Activated effector memory CD4-positive, alpha-beta T cell treated with anti-CD3 and anti-CD28 coated beads, Interleukin-2, amount 50 U/mL, for 16 hours (primary cell): ENCODE measurements at regions not wholly inside any gene's neighbourhood (a gene's known extent, or its start where the extent isn't known, plus 50 kb on each side); places are given as distances from the start of the nearest gene placed in this dataset.

Experiments used
- DNase-seq: peaks from one replicate; pipeline ENCODE4 v3.0.0-alpha.2; 2020

DNA sequence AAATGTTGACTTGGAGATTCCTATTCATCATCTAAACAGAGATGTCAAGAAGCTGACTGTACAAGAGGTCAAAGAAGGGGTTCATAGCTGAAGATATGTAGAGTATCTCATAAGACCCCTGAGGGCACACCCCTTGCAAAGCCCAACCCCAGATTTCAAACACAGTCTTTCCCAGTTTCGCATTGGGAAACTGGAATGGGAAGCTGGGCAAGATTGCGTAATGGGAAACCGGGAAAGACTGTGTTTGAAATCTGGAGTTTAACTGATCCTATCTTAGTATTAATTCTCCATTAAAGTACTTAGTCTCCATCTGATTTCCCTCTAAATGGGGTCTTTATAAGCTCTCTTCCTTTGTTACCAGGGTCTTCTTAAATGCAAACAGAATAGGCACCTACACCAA is 99.5 kb downstream of the FAM76B start:
- DNase-seq, result no peak

DNA sequence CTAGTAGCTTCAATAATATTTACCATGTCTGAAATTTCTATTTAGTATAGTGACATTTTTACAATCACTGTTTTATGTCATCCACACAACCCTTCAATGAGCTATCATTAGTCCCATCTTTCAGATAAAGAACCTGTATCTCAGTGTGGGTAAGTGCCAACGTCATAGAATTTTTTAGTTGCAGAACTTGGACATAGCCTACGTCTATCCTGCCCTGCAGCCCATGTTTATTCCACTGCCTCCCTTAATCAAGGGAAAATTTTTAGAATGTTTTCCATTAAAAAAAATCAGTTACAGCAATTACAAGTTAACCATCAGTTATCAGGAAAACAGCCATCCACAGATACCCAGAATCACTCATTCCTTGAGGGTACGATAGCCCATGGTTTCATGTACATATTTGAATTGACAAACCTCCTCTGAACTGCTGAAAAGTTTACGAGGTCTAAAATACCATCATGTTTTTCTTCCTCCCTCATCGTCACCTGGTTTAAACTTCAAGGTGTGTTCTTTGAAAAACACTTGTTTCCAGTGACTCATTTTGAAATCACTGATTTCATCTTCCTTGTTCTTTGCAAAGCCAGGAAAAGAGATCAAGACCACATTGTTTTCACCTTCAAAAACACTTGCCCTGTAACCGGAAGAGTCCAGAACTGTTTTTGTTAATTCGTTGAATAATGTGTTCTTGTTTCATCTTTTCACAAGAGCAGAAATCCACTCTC is 100.9 kb downstream of the FAM76B start:
- DNase-seq, result no peak

DNA sequence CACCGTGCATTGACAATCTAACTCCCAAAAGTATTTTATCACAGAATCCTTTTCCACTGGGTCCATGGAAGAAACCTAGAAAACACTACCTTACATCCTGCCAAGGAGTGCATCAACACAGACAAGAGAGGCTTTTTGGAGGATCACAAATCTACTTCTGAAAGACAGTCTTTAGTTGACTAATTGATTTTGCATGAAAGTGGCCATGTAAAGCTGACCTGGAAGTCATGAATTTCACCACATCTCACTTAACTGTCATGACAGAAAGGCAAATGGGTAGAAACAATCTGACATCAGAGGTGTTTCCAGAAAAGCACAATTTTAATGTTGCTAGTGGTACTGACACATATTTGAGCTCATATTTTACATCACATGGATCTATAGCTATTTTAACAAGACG is 101.6 kb downstream of the FAM76B start:
- DNase-seq, result no peak

DNA sequence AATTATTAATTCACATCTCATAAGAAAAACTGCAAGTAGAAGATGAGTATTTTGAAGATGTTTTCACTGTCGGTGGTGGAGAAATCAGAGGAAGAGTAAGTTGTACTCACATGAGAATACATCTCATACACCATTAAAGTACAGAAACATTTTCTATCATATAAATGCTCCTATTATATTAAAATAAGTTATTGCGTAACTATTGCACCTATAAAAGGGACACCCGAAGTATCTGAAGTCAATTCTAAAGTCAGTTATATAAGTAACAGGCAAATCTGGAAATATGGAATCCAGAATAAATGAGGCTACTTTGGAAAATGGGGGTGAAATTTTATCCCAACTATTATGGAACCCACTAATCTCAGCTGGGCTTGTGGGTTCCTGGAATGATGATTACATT is 103.3 kb downstream of the FAM76B start:
- no peak for DNase-seq

DNA sequence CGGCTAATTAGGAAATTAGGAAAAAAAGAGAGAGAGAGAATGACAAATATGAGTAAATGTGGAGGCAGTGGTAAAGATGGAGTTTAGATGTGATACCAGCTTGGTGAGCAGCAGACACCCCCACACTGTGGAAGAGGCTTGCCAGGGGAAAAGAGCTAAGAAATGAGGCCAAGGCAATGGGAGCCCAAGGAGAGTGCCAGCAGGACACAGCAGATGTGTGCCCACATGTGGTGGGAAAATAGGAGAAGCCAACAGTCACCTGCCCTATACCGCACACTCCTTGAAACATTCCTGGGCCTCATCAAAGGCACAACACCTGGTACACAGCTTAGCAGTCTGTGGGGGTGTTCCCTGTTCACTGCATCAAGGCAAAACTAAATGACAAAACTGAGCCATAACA is 104.9 kb downstream of the FAM76B start:
- no peak for DNase-seq

DNA sequence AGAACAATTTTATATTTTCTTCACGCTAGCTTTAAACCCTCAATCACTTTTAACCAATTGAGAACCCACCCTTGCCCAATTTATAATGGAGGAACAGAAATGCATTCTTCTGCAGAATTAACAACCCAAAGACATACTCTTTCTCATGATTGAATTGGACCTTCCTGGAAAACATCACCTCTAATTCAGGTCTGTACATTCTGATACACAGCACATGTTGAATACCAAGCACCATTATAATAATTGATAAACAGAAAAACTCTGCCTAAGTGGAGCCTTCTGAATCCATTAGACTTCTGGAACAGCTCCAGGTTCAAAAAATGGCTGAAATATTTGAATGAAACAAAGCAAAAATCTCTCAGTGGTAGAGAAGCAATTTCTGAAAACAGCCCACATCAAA is 105.4 kb downstream of the FAM76B start:
- no peak for DNase-seq

DNA sequence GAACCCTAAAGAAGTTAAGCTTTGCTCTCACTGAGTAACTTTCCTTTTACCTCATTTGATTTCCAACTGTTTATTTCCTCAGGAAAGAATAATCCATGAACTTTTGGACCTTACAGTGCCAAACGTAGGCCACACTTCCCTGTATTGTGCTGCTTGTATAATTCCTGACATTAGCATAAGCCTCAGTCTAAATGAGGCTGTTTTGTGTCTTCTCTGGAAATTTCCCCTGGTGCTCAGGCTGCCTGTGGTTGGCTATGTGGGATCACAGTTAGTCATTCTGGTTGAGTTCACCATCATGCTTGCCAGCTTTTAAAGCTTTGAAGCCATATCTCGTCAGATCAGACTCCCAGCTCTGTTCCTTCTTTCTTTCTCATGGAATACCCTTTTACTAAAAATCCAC is 107.0 kb downstream of the FAM76B start:
- no peak for DNase-seq

DNA sequence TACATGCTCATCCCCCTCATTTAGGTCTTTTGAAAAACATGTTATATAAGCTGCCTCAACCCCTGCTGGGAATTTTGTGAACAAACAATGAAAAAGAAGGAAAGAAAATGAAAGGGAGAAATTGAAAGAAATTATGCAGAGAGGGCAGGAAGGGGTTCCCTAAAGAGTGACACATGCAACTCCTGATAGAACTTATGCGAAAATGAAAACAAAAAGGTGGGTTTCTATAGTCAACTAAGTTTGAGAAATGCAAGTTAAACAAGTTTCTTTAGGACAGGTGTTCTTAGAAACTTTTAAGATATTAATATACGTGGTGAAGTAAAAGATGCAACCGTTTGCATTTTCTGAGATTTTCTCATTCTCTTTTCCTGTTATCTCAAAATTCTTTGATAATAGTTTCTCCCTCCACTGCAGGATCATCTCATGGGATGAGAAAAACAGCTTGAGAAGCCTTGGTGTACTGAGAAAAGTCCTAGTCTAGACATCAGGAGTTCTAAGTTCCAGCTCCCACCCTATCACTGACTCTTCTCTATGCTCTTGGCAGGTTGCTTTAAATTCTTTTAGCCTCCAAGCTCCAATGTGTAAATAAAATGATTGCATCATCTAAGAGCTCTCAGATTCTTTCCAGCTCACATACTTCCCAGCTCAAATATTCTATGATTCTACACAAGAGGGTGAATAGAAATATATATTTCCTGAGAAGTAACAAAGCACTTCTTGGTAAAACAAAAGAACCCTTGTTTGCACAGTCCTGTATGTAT is 109.2 kb downstream of the FAM76B start:
- DNase-seq, result no peak

DNA sequence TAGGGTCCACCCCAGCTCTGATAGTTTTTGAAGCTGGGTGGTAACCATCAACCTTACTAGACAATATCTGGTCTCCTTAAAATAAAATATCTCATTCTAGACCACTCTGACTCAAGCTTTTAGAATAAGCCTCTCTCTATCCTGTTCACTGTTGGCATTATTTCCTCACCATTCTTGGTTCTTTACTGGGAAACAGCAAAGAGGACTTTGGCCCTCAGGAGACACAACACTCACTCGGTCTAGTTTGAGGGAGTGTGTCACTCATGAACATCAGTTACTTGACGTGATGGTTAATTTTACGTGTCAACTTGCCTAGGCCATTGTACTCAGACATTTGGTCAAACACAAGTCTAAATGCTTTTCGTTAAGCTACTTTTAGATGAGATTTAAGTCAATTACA is 110.6 kb downstream of the FAM76B start:
- DNase-seq, result no peak

DNA sequence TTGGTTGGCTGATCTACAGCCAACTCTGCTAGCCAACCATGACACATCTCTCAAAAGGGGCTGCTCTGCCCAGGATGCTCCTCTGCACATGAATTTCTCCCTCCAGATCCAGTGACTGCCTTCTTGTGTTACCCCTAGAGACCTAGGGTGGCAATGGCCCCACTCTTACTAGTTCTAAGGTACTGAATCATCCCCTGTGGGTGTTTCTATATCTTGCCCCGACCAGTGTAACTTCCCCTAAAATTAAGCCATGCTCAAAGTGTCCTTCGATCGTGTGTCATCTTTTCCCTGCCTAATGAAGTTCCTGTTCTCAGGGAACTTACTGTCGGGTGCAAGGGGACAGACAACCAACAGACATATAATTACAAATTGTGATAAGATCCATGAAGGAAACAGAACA is 113.3 kb downstream of the FAM76B start:
- no peak for DNase-seq

DNA sequence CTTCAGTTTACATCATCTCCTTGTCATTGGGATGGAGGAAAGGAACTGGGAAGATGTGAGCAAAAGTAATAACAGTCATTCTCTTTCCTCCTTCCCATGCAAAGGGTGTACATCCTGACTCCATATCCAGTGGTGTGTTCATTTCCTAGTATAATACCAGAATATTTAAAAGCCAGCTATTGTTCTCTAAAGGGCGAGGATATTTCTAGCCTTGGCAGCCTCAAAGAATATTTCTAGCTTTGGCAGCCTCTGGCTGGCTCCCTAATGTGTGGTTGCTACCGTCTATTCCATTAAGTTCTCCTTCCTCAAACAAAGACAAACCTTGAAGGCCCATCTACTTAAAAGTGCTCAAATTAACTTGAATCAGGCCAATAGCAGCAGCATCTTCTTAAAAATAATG is 114.0 kb downstream of the FAM76B start:
- DNase-seq, result no peak

DNA sequence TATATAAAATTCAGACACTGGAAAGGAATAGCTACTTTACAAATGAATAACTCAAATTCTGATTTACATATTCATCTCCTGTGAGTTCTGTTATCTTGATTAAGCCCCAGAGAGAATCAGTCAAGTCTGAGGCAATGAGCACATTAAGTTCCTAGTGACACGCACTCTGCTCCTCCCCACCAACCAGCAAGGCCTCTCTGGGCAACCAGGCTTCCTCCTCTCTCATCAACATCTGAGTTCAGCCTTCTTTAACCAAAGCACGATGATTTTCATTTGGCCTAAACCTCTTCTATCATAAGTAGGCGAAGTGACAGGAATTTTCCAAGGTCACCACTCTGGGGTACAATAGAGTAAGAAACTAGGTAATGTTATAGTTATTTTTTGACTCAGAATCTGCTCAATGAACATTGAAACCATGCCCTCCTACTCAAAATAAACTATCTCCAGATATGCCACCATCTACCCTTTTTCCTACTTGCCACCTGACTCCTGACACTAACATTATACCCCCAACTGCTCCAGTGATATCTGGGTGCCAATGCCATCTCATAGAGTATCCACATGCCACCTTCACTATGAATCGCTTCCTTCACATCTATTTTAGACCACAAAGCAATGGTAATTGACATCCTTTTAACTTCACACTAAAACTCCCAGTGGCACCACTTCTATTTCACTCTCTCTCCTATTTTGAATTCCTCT is 114.8 kb downstream of the FAM76B start:
- DNase-seq, result no peak

DNA sequence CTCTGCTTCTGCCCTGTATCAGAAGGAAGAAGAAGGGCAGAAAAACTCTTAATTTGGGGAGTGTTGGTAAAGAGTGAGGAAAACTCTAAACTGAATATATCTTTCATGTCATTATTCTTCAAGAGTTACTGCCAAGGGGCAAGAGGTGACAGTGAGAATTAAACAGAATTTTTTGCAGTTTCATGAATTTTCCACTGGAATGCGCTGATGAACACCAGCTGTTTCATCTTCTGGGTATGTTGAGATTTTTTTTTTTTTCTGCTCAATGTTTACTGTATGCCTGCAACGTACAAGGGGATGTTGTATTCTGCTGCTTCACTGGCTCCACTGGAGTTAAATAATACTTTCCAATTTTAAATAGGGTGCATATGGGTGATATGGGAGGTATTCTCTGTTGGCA is 117.8 kb downstream of the FAM76B start:
- no peak for DNase-seq

DNA sequence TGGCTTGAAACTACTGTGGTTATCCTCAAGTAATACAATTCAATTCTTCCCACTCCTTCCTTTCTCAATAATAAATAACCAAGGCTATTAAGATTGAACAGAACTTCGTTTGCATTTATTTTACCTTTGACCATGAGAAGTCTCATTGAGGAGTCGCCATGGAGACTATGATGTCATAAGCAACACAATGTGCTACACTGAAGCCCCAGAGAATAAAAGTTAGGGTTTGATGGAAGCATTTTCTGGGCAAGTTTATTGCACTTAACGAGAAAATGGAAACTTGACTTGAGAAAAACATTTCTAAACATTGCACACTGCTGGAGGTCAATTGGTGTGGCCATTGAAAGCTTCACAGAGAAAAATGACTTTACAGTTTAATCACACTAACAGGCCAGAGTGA is 121.5 kb downstream of the FAM76B start:
- no peak for DNase-seq

DNA sequence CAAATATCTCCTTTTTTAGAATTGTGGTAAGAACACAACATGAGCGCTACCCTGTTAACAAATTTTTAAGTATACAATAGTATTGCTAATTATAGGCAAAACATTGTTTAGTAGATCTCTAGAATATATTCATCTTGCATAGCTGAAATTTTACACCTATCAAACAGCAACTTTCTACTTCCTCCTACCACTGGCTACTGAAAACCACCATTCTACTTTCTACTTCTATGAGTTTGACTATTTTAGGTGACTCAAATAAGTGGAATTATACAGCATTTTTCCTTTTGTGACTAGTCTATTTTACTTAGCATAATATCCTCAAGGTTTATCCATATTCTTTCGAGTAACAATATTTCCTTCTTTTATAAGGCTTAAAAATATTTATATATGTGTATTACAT is 128.4 kb downstream of the FAM76B start:
- DNase-seq, result no peak

DNA sequence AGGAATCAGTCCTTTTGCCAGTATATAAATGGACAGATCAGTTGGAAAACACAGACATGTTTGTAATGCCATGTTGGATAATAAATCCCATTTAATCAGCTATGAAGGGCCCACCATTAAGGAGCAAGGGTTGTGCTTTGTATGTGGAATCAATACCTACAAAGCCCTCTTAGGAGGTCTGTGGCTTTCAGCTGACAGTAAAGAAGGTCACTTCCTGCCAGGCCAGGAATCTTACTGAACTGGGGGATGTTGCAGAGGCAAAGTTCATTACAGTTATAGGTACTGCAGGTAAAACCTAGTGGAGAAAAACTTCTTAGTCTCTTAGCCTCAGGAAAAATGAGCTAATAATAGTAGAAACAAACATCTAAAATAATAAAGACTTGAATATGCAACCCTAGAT is 129.5 kb downstream of the FAM76B start:
- no peak for DNase-seq

DNA sequence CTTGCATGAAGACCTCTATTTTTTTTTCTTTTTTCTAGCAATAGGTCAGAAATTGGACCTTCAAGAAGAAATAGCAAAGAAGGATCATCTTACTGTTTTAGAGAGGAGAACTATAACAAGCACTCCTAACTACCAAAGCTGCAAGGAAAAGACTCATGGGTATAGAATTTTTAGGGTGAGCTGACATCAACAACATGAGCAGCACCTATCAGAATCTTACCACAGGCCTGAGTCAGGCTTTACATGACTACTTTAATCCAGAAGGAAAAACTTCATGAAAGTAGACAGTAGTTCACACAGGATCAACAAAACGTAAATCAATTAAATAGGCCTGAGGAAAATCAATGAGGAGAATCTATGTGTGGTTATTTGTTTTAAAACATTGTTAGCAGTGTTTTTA is 130.5 kb downstream of the FAM76B start:
- no peak for DNase-seq

DNA sequence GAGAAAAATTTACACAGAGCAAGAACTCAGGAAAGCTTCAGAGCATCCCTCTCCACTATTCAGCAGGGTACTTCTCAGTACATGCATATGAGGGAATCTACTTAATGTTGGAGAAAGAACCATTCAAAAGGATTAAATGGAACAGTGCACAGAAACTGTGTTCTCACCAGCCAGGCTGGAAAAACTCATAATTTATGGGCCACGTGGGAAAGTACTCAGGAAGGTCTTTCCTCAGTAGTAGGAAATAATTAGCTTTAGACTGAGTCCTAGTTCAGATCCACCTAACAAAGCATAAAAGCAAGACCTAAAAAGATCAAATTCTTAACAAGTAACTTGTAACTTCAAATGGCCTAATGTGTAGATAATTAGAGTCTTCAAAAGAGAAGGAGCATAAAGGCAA is 134.0 kb downstream of the FAM76B start:
- no peak for DNase-seq

DNA sequence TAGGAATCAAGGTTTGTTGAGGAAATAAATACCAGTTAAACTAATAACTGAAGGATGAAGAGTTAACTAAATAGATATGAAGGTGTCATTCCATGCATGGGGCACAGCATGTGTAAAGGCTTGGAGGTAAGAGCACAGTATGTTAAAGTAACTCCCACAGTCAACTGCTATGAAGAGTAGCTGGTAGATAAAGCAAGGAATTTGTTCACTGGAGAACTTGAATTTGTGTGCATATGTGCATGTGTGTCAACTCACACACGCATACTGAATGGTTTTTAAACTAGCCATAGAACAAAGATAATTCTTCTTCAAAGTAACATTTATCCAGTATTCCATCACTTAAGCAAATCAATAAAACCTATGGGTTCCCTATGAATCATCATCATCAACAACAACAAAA is 135.9 kb downstream of the FAM76B start:
- no peak for DNase-seq

DNA sequence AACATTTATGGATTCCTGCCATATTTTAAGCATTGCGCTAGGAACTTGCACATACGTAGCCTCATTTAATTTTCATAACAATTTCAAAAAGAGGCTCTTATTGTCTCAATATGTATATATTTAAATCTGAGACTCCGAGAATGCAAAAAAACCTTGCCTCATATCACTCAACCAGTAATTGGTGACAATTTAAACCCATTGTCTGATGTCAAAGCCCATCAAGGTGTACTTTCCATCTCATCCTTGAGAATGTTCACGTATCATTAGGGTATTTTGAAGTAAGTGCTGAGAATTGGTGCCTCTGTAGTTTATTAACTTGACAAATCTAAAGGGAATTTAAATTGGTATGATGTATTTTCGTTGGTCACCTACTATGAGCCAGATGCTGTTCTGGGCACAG is 136.5 kb downstream of the FAM76B start:
- no peak for DNase-seq

DNA sequence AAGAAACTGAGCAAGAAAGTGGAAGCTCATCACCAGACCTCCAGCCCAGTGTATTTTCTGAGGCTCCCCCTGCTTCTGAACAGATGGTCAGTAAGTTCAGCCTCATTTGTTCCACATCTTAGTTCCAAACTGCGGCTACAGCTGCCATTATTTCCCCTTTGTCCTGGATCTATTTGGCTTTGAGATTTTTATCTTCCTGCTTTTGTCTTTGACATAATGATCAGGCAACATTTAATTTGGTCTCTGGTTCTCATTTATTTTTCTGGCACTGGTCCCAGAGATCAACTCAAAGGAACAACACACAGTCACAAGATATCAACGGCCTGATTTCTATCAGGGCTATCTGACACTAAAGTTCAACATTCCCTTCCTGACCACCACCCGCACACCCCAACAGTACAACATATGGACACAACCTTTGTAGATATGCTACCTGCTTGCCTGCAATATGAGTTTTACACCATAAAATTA is 137.5 kb downstream of the FAM76B start:
- DNase-seq, result no peak

DNA sequence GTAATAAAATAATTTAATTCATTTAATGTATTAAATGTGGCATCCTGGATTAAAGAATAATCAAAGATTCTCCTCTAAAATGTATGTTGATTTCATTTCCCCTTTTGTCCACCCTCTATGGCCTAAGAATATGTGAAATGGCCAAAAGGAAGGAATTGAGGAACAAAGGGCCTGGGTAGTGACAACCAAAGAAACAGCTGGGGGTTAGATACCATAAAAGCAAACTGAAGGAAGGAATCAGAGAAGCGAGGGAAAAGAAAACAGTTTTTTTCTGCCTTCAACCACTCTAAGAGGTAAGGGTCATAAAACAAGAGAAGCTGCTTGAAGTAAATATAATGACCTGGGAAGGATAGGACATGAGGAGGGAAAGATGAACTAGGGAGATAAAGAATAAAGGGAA is 139.3 kb downstream of the FAM76B start:
- no peak for DNase-seq

DNA sequence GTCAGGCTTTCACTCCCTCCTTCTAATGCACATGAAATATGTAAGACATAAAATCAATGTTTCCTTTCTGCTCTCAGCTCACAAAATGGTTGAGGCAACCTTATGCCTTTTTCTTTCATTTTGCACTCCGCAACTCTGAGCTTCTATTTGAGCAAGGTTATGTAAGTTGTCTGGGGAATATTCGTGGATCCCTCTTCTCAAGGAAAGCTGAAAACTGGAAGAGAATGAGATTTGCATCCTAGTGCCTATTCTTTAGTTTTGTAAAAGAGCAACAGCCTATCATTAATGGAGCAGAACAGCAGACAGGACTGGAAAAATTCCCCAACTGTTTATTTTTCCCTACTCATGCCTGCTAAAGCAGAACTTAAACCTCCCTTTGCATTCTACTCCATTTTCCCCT is 141.7 kb downstream of the FAM76B start:
- DNase-seq, result no peak

DNA sequence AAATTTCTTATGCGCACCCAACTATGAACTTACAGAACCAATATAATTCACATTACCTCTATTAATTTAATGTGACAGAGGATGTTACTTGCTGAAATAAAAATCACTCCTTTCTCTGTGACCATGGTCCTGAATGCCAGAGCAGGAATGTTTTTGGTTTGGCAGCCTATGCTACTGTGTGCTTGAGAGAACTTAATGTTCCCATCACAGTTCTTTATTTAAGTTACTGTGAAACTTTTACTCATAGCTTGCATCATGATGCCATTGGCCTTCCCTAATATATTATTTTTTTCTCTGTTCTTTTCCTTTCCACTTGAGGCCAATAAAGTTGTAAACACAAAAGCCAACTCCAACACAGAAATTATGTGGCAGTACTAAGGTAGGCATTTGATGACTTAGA is 142.2 kb downstream of the FAM76B start:
- no peak for DNase-seq
